ENCODE measurements at regions not wholly inside any gene's neighbourhood (a gene's known extent, or its start where the extent isn't known, plus 50 kb on each side); places are given as distances from the start of the nearest gene placed in this dataset.
"Not testable (repeated sequence)": the region's sequence is repeated elsewhere in the genome, so short reads cannot be mapped to it uniquely, and the experiment has no call there.

DNA sequence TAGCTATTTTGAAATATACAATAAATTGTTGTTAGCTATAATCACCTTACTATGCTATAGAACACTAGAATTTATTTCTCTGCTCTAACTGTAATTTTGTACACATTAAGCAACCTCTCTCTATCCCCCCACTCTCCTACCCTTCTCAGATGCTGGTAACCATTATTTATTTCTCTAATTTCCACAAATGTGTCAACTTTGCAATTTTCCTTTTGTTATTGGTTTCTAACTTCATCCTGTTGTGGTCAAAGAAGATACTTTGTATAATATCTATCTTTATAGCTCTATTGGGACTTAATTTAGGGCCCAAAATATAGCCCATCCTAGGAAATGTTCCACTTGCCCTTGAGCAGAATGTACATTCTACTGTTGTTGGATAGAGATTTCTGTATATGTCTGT is 229.3 kb downstream of the SATB1 start:
- DNase-seq (ENCODE audit: low spot score) (no peak), ATAC-seq (ENCODE audit: low FRiP score) (no peak)
- TF ChIP-seq, protein P1, sequence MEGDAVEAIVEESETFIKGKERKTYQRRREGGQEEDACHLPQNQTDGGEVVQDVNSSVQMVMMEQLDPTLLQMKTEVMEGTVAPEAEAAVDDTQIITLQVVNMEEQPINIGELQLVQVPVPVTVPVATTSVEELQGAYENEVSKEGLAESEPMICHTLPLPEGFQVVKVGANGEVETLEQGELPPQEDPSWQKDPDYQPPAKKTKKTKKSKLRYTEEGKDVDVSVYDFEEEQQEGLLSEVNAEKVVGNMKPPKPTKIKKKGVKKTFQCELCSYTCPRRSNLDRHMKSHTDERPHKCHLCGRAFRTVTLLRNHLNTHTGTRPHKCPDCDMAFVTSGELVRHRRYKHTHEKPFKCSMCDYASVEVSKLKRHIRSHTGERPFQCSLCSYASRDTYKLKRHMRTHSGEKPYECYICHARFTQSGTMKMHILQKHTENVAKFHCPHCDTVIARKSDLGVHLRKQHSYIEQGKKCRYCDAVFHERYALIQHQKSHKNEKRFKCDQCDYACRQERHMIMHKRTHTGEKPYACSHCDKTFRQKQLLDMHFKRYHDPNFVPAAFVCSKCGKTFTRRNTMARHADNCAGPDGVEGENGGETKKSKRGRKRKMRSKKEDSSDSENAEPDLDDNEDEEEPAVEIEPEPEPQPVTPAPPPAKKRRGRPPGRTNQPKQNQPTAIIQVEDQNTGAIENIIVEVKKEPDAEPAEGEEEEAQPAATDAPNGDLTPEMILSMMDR (IDR thresholded peaks at IDR 0.05): no peak

DNA sequence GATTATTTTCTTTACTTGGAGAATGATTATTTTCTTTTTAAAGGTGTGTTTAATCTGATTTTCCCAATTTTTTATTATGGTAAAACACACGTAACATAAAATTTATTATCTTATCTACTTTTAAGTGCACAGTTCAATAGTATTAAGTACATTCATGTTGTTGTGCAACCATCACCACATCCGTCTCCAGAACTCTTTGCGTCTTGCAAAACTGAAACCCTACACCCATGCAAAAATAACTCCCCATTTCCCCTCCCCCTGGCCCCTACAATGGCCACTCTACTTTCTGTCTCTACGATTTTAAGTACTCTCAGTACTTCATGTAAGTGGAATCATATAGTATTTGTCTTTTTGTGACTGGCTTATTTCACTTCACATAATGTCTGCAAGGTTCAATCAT is 230.7 kb downstream of the SATB1 start:
- DNase-seq (ENCODE audit: low spot score) (no peak), ATAC-seq (ENCODE audit: low FRiP score) (no peak)
- TF ChIP-seq, protein P1 (IDR thresholded peaks at IDR 0.05): no peak

DNA sequence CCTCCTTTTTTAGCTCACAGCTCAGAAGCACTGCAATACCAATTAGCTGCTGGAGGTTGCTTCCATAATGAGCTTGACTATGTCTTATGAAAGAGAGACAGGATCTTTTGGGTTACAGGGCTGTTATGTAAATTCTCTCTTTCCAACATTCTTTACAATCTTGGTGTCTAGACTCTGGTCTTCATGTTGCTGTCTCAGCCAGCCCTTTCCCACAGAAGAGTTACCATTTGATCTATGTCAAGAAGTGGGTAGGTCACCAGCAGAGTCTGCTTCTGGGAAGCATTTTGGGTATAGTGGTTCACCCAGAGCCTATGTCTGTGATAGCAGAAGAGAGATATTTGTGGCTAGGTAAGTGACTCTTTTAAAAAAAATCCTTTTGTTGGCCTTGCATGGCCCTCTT is 234.5 kb downstream of the SATB1 start:
- no peak for DNase-seq (ENCODE audit: low spot score)
- TF ChIP-seq, protein P1 (IDR thresholded peaks at IDR 0.05): no peak
- ATAC-seq (ENCODE audit: low FRiP score): no peak

DNA sequence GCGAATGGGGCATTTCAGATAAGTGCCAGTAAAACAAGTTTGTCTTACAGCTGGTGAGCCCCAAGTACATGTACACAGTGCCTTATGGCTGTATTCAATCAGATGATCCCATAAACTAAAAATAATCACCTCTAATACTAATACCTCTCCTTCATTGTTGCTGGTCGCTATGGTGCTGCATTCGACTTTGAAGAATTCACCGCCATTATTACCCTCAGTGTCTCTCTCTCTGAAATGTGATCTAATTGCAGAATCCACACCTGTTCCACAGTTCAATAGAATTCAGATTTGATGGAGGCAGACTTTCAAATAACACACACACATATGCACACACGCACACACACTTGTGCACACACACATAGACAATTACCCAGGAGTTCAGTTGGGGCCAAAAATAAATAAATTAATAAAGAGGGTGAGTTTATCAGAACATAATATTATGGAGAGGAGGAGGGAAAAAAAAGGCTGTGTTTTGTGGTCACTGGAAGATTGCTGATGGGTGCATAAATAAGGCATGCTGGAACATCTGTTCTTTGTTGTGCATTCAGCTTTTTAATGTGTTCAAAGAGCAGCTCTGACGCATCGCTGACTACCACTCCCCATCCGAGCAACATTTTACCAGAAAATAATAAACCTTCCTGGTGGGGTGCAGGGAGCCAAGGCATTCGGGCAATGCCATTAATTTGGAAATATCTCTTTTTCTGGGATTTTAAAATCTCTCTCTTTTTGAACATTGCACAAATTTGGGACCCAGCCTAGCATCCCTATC is 235.7 kb downstream of the SATB1 start:
- ATAC-seq (ENCODE audit: low FRiP score) (no peak), DNase-seq (ENCODE audit: low spot score) (no peak)
- TF ChIP-seq, protein P1 (IDR thresholded peaks at IDR 0.05): no peak

DNA sequence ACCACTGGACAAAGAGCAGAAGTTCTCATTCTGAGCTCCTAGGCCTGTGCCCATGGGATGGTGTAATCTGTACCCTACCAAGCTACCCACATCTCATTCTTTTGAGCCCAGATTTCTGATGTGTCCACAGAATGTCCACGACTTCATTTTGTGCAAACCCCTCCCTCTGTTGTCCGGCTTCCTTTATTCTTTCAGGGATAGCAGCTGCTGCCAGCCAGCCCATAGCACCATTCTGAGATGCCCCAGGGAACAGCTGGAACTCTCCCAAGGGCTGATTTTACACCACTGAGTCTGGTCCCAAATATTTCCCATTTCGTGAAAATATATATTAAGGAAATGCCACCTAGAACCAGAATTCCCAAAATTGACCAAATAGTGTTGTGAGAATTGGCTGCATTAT is 236.6 kb downstream of the SATB1 start:
- TF ChIP-seq, protein P1 (IDR thresholded peaks at IDR 0.05): no peak
- DNase-seq (ENCODE audit: low spot score) (no peak), ATAC-seq (ENCODE audit: low FRiP score) (no peak)

DNA sequence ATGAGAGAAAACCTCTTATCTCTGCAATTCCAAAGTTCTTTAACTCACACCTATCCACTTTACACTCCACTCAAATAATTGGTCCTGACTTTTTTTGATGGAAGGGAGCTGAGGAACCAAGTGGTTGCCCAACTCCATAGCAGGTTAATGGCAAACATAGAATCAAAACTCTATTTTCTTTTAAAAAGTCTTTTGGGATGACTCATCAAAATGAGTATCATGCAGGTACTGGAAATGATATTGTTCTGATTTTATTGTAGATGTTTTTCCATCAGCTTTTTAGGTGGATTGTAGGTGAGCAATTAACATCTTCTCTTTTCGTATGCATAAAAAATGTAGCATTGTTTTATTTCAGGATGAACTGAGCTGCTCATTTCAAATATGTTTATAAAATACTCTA is 239.5 kb downstream of the SATB1 start:
- DNase-seq (ENCODE audit: low spot score) (no peak), ATAC-seq (ENCODE audit: low FRiP score) (no peak)
- TF ChIP-seq, protein P1 (IDR thresholded peaks at IDR 0.05): no peak

DNA sequence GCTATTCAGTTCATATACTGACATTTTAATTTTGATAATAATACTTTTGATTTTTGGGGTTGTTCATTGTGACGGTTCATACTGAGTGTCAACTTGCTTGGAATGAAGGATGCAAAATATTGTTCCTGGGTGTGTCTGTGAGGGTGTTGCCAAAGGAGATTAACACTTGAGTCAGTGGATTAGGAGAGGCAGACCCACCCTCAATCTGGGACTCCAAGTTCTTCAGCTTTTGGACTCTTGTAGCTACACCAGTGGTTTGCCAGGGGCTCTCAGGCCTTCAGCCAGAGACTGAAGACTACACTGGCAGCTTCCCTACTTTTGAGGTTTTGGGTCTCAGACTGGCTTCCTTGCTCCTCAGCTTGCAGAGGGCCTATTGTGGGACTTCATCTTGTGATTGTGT is 242.2 kb downstream of the SATB1 start:
- not testable (repeated sequence) for ATAC-seq (ENCODE audit: low FRiP score); DNase-seq (ENCODE audit: low spot score)
